ENCODE measurements at regions not wholly inside any gene's neighbourhood (a gene's known extent, or its start where the extent isn't known, plus 50 kb on each side); places are given as distances from the start of the nearest gene placed in this dataset.

DNA sequence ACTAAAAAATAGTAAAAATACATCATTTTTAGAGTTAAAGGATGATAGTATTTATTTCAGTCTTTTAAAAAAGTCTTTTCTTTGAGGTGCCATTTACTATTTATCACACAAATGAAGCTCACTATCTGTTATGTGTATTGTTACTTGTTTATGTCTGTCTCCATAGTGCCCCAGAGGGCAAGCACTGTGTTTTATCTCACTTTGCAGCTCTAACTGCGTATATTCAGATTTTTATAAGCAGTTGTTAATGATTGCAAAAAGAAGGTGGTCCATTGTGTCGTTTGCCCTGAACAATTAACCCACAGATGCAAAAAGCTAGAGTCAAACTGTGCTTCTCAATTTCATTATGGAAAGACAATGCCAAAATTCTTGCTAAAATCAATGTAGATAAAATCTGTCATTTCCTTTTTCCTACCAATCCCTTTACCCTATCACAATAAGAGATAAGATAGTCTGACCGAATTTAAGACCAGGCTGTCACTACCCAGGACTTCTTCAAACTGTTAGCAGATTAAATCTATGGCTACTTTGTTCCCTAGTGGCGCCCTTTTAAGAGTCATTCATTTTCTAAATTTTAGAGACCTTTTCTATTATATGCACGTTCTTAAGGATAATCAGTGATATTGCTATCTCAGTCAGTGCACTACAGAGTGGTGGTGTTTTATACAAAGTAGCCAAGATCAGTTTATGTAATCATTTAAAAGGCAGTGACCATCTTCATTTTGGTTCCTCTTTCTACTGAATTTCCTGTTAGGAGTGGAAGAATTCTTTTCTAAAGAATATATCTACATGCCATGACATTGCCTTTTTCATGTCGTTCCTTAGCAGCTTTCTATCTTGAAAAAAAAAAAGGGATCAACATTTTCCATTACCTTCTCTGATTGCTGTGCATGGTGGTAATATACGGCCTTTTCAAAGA, 133.1 kb upstream of the PRDM1 start:
- H3K4me2 ChIP-seq, result peak overlapping the region; percentile 40
- H3K27me3 Mint-ChIP-seq (ENCODE audit: insufficient read depth, low read depth, poor library complexity), result peaks cover 8% of the 10 kb centered on the region
- TF ChIP-seq CREB1 (CRISPR knock-in tag; IDR thresholded peaks at IDR 0.05; ENCODE audit: low read depth) (no peak), EZH2phosphoT487 (IDR thresholded peaks at IDR 0.05; ENCODE audit: unreplicated experiment) (no peak), ZNF114 (CRISPR knock-in tag; IDR thresholded peaks at IDR 0.05) (no peak), JUNB (IDR thresholded peaks at IDR 0.05; ENCODE audit: unreplicated experiment) (no peak), POLR2AphosphoS5 (IDR thresholded peaks at IDR 0.05; ENCODE audit: low read depth) (no peak), NANOG (IDR thresholded peaks at IDR 0.05; ENCODE audit: borderline replicate concordance) (no peak), ZNF331 (CRISPR knock-in tag; IDR thresholded peaks at IDR 0.05; ENCODE audit: low read depth) (no peak), EZH2 (IDR thresholded peaks at IDR 0.05; ENCODE audit: low read depth, unreplicated experiment) (no peak), STAT1 (IDR thresholded peaks at IDR 0.05; ENCODE audit: unreplicated experiment) (no peak)
- TF ChIP-seq, protein P1, sequence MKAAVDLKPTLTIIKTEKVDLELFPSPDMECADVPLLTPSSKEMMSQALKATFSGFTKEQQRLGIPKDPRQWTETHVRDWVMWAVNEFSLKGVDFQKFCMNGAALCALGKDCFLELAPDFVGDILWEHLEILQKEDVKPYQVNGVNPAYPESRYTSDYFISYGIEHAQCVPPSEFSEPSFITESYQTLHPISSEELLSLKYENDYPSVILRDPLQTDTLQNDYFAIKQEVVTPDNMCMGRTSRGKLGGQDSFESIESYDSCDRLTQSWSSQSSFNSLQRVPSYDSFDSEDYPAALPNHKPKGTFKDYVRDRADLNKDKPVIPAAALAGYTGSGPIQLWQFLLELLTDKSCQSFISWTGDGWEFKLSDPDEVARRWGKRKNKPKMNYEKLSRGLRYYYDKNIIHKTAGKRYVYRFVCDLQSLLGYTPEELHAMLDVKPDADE (IDR thresholded peaks at IDR 0.05), result no peak
- TF ChIP-seq, protein P2, sequence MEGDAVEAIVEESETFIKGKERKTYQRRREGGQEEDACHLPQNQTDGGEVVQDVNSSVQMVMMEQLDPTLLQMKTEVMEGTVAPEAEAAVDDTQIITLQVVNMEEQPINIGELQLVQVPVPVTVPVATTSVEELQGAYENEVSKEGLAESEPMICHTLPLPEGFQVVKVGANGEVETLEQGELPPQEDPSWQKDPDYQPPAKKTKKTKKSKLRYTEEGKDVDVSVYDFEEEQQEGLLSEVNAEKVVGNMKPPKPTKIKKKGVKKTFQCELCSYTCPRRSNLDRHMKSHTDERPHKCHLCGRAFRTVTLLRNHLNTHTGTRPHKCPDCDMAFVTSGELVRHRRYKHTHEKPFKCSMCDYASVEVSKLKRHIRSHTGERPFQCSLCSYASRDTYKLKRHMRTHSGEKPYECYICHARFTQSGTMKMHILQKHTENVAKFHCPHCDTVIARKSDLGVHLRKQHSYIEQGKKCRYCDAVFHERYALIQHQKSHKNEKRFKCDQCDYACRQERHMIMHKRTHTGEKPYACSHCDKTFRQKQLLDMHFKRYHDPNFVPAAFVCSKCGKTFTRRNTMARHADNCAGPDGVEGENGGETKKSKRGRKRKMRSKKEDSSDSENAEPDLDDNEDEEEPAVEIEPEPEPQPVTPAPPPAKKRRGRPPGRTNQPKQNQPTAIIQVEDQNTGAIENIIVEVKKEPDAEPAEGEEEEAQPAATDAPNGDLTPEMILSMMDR (conservative IDR thresholded peaks at IDR 0.05; ENCODE audit: low read depth in 2 of 2), result no peak
- TF ChIP-seq, protein P3, sequence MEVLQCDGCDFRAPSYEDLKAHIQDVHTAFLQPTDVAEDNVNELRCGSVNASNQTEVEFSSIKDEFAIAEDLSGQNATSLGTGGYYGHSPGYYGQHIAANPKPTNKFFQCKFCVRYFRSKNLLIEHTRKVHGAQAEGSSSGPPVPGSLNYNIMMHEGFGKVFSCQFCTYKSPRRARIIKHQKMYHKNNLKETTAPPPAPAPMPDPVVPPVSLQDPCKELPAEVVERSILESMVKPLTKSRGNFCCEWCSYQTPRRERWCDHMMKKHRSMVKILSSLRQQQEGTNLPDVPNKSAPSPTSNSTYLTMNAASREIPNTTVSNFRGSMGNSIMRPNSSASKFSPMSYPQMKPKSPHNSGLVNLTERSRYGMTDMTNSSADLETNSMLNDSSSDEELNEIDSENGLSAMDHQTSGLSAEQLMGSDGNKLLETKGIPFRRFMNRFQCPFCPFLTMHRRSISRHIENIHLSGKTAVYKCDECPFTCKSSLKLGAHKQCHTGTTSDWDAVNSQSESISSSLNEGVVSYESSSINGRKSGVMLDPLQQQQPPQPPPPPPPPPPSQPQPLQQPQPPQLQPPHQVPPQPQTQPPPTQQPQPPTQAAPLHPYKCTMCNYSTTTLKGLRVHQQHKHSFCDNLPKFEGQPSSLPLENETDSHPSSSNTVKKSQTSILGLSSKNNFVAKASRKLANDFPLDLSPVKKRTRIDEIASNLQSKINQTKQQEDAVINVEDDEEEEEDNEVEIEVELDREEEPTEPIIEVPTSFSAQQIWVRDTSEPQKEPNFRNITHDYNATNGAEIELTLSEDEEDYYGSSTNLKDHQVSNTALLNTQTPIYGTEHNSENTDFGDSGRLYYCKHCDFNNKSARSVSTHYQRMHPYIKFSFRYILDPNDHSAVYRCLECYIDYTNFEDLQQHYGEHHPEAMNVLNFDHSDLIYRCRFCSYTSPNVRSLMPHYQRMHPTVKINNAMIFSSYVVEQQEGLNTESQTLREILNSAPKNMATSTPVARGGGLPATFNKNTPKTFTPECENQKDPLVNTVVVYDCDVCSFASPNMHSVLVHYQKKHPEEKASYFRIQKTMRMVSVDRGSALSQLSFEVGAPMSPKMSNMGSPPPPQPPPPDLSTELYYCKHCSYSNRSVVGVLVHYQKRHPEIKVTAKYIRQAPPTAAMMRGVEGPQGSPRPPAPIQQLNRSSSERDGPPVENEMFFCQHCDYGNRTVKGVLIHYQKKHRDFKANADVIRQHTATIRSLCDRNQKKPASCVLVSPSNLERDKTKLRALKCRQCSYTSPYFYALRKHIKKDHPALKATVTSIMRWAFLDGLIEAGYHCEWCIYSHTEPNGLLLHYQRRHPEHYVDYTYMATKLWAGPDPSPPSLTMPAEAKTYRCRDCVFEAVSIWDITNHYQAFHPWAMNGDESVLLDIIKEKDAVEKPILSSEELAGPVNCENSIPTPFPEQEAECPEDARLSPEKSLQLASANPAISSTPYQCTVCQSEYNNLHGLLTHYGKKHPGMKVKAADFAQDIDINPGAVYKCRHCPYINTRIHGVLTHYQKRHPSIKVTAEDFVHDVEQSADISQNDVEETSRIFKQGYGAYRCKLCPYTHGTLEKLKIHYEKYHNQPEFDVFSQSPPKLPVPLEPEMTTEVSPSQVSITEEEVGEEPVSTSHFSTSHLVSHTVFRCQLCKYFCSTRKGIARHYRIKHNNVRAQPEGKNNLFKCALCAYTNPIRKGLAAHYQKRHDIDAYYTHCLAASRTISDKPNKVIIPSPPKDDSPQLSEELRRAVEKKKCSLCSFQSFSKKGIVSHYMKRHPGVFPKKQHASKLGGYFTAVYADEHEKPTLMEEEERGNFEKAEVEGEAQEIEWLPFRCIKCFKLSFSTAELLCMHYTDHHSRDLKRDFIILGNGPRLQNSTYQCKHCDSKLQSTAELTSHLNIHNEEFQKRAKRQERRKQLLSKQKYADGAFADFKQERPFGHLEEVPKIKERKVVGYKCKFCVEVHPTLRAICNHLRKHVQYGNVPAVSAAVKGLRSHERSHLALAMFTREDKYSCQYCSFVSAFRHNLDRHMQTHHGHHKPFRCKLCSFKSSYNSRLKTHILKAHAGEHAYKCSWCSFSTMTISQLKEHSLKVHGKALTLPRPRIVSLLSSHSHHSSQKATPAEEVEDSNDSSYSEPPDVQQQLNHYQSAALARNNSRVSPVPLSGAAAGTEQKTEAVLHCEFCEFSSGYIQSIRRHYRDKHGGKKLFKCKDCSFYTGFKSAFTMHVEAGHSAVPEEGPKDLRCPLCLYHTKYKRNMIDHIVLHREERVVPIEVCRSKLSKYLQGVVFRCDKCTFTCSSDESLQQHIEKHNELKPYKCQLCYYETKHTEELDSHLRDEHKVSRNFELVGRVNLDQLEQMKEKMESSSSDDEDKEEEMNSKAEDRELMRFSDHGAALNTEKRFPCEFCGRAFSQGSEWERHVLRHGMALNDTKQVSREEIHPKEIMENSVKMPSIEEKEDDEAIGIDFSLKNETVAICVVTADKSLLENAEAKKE (CRISPR knock-in tag; IDR thresholded peaks at IDR 0.05), result no peak
- TF ChIP-seq, protein P4, sequence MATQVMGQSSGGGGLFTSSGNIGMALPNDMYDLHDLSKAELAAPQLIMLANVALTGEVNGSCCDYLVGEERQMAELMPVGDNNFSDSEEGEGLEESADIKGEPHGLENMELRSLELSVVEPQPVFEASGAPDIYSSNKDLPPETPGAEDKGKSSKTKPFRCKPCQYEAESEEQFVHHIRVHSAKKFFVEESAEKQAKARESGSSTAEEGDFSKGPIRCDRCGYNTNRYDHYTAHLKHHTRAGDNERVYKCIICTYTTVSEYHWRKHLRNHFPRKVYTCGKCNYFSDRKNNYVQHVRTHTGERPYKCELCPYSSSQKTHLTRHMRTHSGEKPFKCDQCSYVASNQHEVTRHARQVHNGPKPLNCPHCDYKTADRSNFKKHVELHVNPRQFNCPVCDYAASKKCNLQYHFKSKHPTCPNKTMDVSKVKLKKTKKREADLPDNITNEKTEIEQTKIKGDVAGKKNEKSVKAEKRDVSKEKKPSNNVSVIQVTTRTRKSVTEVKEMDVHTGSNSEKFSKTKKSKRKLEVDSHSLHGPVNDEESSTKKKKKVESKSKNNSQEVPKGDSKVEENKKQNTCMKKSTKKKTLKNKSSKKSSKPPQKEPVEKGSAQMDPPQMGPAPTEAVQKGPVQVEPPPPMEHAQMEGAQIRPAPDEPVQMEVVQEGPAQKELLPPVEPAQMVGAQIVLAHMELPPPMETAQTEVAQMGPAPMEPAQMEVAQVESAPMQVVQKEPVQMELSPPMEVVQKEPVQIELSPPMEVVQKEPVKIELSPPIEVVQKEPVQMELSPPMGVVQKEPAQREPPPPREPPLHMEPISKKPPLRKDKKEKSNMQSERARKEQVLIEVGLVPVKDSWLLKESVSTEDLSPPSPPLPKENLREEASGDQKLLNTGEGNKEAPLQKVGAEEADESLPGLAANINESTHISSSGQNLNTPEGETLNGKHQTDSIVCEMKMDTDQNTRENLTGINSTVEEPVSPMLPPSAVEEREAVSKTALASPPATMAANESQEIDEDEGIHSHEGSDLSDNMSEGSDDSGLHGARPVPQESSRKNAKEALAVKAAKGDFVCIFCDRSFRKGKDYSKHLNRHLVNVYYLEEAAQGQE (IDR thresholded peaks at IDR 0.05; ENCODE audit: unreplicated experiment), result no peak
- H3K36me3 Mint-ChIP-seq (ENCODE audit: low read depth), result no peaks in the 10 kb centered on the region
- no peaks in the 10 kb centered on the region for H3K9me2 ChIP-seq (ENCODE audit: insufficient read depth)
- no peaks in the 10 kb centered on the region for H4K20me1 ChIP-seq (replicated peaks; ENCODE audit: insufficient read depth)
- peaks cover 23% of the 10 kb centered on the region for H3K4me1 Mint-ChIP-seq
- no peak overlapping the region for H3K4me3 Mint-ChIP-seq
- H3K4me1 ChIP-seq (ENCODE audit: insufficient read depth), result peaks cover 21% of the 10 kb centered on the region
- H3K27ac ChIP-seq (ENCODE audit: low read depth), result peak overlapping the region; percentile 16; the same call in 1 of the 2 replicates
- no peak overlapping the region for H2AFZ ChIP-seq
- no peaks in the 10 kb centered on the region for H3K9me3 Mint-ChIP-seq
- no peaks in the 10 kb centered on the region for H3K36me3 ChIP-seq (ENCODE audit: insufficient read depth)
- H3K27ac Mint-ChIP-seq, result 0 out of 2 replicates have a peak overlapping the region, but pooled peaks have one; percentile 61
- no peak overlapping the region for H3K4me3 ChIP-seq
- no peaks in the 10 kb centered on the region for H3K79me2 ChIP-seq (replicated peaks; ENCODE audit: insufficient read depth)
- no peak for ATAC-seq
- H3F3A ChIP-seq (replicated peaks; ENCODE audit: low read depth), result no peaks in the 10 kb centered on the region
- H3K27me3 ChIP-seq (ENCODE audit: insufficient read depth), result no peaks in the 10 kb centered on the region
- peak; percentile 50 for DNase-seq (ENCODE audit: low spot score)
